HepG2 (cell line): ENCODE measurements at regions not wholly inside any gene's neighbourhood (a gene's known extent, or its start where the extent isn't known, plus 50 kb on each side); places are given as distances from the start of the nearest gene placed in this dataset.
"Not testable (repeated sequence)": the region's sequence is repeated elsewhere in the genome, so short reads cannot be mapped to it uniquely, and the experiment has no call there.

Experiments
- ATAC-seq: fragments of 200-7000 bp; cut with Tn5 transposase; 3 replicates; pipeline ENCODE4 v1.9.1; 2020; ENCODE audit warnings: mild to moderate bottlenecking, moderate library complexity
- BruUV-seq: library from RNA; stranded (reverse); fragments of 400-500 nt; replicated peaks from 2 replicates; lab custom pipeline; 2021; lab: Mats Ljungman, UMichigan
- CTCF ChIA-PET: fragments of 300-600 bp; formaldehyde crosslinking; extraction: SDS; loops from one replicate; lab custom pipeline; 2021; ENCODE audit warnings: low total read pairs, inconsistent platforms, low intra/inter-chr PET ratio; lab: Yijun Ruan, JAX
- POLR2A ChIA-PET: fragments of 350-600 bp; sonication (Branson Sonifier 250); formaldehyde crosslinking; loops from one replicate; lab custom pipeline; 2020; ENCODE audit warnings: antibody characterized with exemption, inconsistent platforms; lab: Yijun Ruan, JAX
- DNase-seq: peaks from one replicate; pipeline ENCODE4 v3.0.0-alpha.2; 2015; ENCODE audit warnings: low spot score
- FAIRE-seq: peaks from 3 replicates; lab custom pipeline; 2011; peaks lifted over from hg19 to GRCh38; lab: Jason Lieb, UNC
- H2AFZ ChIP-seq: one replicate; pipeline ENCODE4 v1.6.1; 2011; ENCODE audit warnings: low read length, inconsistent platforms
- H3K27ac ChIP-seq: fragments of 300-600 bp; 3 replicates; pipeline ENCODE4 v1.8.0; 2011; ENCODE audit warnings: mixed run types, mild to moderate bottlenecking, mixed read lengths, low read length, inconsistent platforms; ENCODE audit not compliant: insufficient read depth; ENCODE audit errors: extremely low read length
- H3K27me3 ChIP-seq, 2 experiments: fragments of 200-600 bp in 1 of 2; 2 replicates in 1 of 2; 3 replicates in 1 of 2; pipeline versions ENCODE4 v1.6.0 to v1.8.0; 2011; ENCODE audit warnings: low read length in 2 of 2, mild to moderate bottlenecking in 2 of 2, moderate library complexity in 2 of 2, inconsistent platforms in 1 of 2; ENCODE audit not compliant: insufficient read depth in 2 of 2, control insufficient read depth in 1 of 2
- H3K36me3 ChIP-seq, 2 experiments: fragments of 200-600 bp in 1 of 2; replicated peaks in 1 of 2; 2 replicates in 1 of 2; 3 replicates in 1 of 2; pipeline versions ENCODE4 v1.5.1 to v1.8.0; 2011; ENCODE audit warnings: low read length in 2 of 2, inconsistent platforms in 1 of 2; ENCODE audit not compliant: insufficient read depth in 2 of 2, control insufficient read depth in 1 of 2
- H3K4me1 ChIP-seq: 2 replicates; pipeline ENCODE4 v1.5.1; 2012; ENCODE audit warnings: low read length, inconsistent platforms; ENCODE audit not compliant: insufficient read depth
- H3K4me2 ChIP-seq: 2 replicates; pipeline ENCODE4 v1.6.0; 2011; ENCODE audit warnings: low read depth, low read length, inconsistent platforms
- H3K4me3 ChIP-seq, 3 experiments: fragments of 200-600 bp in 1 of 3; sonication (generic), shearing (Covaris generic) in 1 of 3; replicated peaks in 1 of 3; 2 replicates each; pipeline ENCODE4 v1.5.1; 2011 to 2016; ENCODE audit warnings: low read length in 3 of 3, inconsistent platforms in 2 of 3, low read depth in 2 of 3, mild to moderate bottlenecking in 2 of 3, control low read depth in 1 of 3, mixed read lengths in 1 of 3; ENCODE audit not compliant: insufficient read depth in 1 of 3
- H3K79me2 ChIP-seq: one replicate; pipeline ENCODE4 v1.6.1; 2011; ENCODE audit warnings: low read length, inconsistent platforms; ENCODE audit not compliant: insufficient read depth
- H3K9ac ChIP-seq: 2 replicates; pipeline ENCODE4 v1.6.0; 2011; ENCODE audit warnings: mild to moderate bottlenecking, low read depth, low read length, inconsistent platforms; ENCODE audit not compliant: insufficient read depth
- H3K9me3 ChIP-seq: 2 replicates; pipeline ENCODE4 v1.5.1; 2012; ENCODE audit warnings: mild to moderate bottlenecking, low read length
- H4K20me1 ChIP-seq: 2 replicates; pipeline ENCODE4 v1.6.0; 2011; ENCODE audit warnings: inconsistent platforms, mild to moderate bottlenecking, low read length, moderate library complexity; ENCODE audit not compliant: insufficient read depth
- ARID5B ChIP-seq: IDR thresholded peaks from 2 replicates; pipeline ENCODE4 v1.4.0; 2020; ENCODE audit warnings: mild to moderate bottlenecking, missing genetic modification reagents
- DPF2 ChIP-seq: sonication (generic); formaldehyde crosslinking; IDR thresholded peaks from 2 replicates; pipeline ENCODE4 v1.4.0; 2020; ENCODE audit warnings: mild to moderate bottlenecking, low read depth, missing genetic modification reagents, borderline replicate concordance
- FOXA3 ChIP-seq: IDR thresholded peaks from 2 replicates; pipeline ENCODE4 v1.6.1; 2016; ENCODE audit warnings: missing genetic modification reagents, missing compliant biosample characterization
- GMEB1 ChIP-seq: sonication (generic); formaldehyde crosslinking; IDR thresholded peaks from 2 replicates; pipeline ENCODE4 v1.5.1; 2020; ENCODE audit warnings: missing genetic modification reagents, mild to moderate bottlenecking, borderline replicate concordance
- HNF1A ChIP-seq, 2 experiments: sonication (generic) in 1 of 2; formaldehyde crosslinking in 1 of 2; IDR thresholded peaks; 2 replicates each; pipeline versions ENCODE4 v1.4.0 to v1.6.1; 2016 to 2020; ENCODE audit warnings: borderline replicate concordance in 1 of 2, low read depth in 1 of 2, mild to moderate bottlenecking in 1 of 2, missing genetic modification reagents in 1 of 2
- NR2F6 ChIP-seq, 2 experiments: IDR thresholded peaks; 2 replicates each; pipeline ENCODE4 v1.6.1; 2016; ENCODE audit warnings: antibody characterized with exemption in 1 of 2, mild to moderate bottlenecking in 1 of 2
- POGZ ChIP-seq: sonication (generic); formaldehyde crosslinking; IDR thresholded peaks from 2 replicates; pipeline ENCODE4 v1.4.0; 2020; ENCODE audit warnings: mild to moderate bottlenecking, missing genetic modification reagents
- ZNF281 ChIP-seq: sonication (generic); formaldehyde crosslinking; IDR thresholded peaks from 2 replicates; pipeline ENCODE4 v1.4.0; 2020; ENCODE audit warnings: missing genetic modification reagents, borderline replicate concordance
- WGBS: methylation state at CpG from one replicate; pipeline ENCODE4 v1.1.6; 2017; ENCODE audit warnings: low lambda C conversion rate; 5-methylcytosine and 5-hydroxymethylcytosine counted together
- in situ Hi-C: cut with HindIII; loops from 2 replicates; pipeline ENCODE4 v1.10.0; 2017; ENCODE audit warnings: low pct_unique_long_range_greater_than_20kb; ENCODE audit not compliant: extremely low pct_ligation_motif_present
- intact Hi-C: fragments of 100-400 bp; cut with micrococcal nuclease; formaldehyde crosslinking; loops from one replicate; pipeline ENCODE4 v1.10.0; 2022; ENCODE audit not compliant: unreplicated experiment

GRCh38 chr5:96110300-96110699 lies 148.6 kb upstream of the ELL2 start (continued):
- TF ChIP-seq NR2F6 (IDR thresholded peaks at IDR 0.05) = 0 out of 2 replicates have a peak, but pooled peaks have one; percentile 19
- TF ChIP-seq NR2F6 (CRISPR knock-in tag; IDR thresholded peaks at IDR 0.05) = 0 out of 2 replicates have a peak, but pooled peaks have one; percentile 19
- no peak for TF ChIP-seq DPF2
- TF ChIP-seq GMEB1 (CRISPR knock-in tag) = no peak

- H3K9ac ChIP-seq; POLR2A ChIA-PET; H3K9me3 ChIP-seq; H3K27me3 ChIP-seq; H3K36me3 ChIP-seq; H4K20me1 ChIP-seq; H3K79me2 ChIP-seq; in situ Hi-C loops; H3K27ac ChIP-seq; H3K4me2 ChIP-seq; FAIRE-seq; H2AFZ ChIP-seq; CTCF ChIA-PET; ATAC-seq; H3K4me3 ChIP-seq; DNase-seq; BruUV-seq; intact Hi-C loops; TF ChIP-seq HNF1A (IDR thresholded peaks at IDR 0.05; ENCODE audit: low read depth): not testable (repeated sequence)
- WGBS = 100% methylated on average over 1 of the region's 10 CpGs
- peaks cover 42% of the 10 kb centered on the region for H3K4me1 ChIP-seq
- peak; percentile 93 for TF ChIP-seq ZNF281
- peak; percentile 42; the same call in 1 of the 2 replicates for TF ChIP-seq FOXA3 (CRISPR knock-in tag)
- peak; percentile 51; the same call in 1 of the 2 replicates for TF ChIP-seq POGZ (CRISPR knock-in tag)
- peak; percentile 43; the same call in 1 of the 2 replicates for TF ChIP-seq ARID5B (CRISPR knock-in tag)
- 0 out of 2 replicates have a peak, but pooled peaks have one; percentile 14 for TF ChIP-seq HNF1A (CRISPR knock-in tag; IDR thresholded peaks at IDR 0.05; ENCODE audit: borderline replicate concordance)
Observed at GRCh38 chr5:96108629-96109028, 147.0 kb upstream of the ELL2 start.
